NCI-H1105 treated with DMSO at 0.1 percent for 48 hours (cell line): ENCODE measurements at regions not wholly inside any gene's neighbourhood (a gene's known extent, or its start where the extent isn't known, plus 50 kb on each side); places are given as distances from the start of the nearest gene placed in this dataset.

ENCODE experiments used
- DNase-seq: peaks from one replicate; lab custom pipeline; 2025; lab: John Stamatoyannopoulos, UW

GRCh38 chr9:78502566-78502965 lies 205.6 kb downstream of the PSAT1 start:
- DNase-seq, result no peak

GRCh38 chr9:78505546-78505945 lies 208.6 kb downstream of the PSAT1 start:
- DNase-seq, result no peak

- DNase-seq, result no peak
Measured at GRCh38 chr9:78507037-78507436, 210.1 kb downstream of the PSAT1 start.

GRCh38 chr9:78510035-78510434 lies 213.1 kb downstream of the PSAT1 start:
- DNase-seq, result no peak

GRCh38 chr9:78515108-78515507 lies 218.2 kb downstream of the PSAT1 start:
- DNase-seq, result no peak

DNA sequence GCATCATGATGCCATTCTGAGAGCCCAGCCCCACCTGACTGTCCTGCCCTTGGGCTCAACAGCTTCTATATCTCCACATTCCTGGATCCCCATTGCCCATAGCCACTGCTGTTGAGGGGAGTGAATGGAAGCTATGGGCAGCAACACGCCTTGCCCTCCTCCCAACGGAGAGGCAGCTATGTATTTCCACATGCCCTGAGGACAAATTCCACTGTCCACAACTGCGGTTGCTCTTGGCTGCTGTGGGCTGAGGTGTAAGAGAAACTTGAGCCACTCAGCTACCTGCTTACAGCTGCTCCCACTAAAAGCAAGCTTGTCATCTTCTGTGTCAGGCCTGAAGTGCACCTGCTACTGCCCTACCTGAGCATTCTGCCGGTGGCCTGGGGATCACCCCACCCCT lies 222.9 kb downstream of the PSAT1 start:
- DNase-seq, result no peak

DNA sequence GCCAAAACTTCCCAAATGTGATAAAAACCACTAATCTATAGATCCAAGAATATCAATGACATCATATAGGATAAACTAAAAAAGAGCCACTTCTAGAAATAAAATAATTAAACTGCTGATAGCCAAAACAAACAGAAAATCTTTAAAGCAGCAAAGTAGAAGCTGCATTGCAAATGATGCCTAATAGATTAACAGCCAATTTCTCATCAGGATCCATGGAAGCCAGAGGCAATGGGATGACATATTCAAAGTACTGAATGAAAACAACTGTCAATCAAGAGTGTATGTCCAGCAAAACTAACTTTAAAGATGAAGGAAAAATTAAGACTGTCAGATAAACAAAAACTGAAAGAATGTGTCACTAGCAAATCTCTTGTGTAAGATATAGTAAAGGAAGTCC lies 224.8 kb downstream of the PSAT1 start:
- no peak for DNase-seq

DNA sequence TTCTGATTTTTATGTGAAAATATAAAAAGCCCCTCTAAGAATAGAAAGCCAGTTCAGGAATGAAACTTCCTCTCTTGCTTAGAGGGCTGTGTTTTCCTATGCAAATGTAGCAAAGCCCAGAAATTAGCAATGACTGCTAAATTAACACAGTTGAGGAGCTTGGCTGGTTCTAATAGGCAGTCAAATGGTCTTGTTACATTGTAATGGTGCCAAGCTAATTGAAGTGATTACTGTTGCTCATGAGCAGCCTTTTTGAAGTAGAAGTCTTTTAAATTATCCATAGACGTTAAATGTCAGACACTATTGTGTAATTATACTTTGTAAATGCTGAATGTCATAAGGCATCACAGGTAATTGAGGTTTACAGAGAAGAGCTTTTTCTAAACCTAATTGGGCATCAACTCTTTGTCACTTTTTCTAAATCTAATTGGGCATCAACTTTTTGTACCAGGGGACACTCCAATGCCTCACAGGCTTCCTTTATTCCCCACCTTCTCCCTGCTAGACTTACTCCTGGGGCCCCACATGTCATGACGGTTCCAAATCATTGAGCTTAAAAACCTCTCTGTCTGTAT lies 229.1 kb downstream of the PSAT1 start:
- DNase-seq, result peak; percentile 76

DNA sequence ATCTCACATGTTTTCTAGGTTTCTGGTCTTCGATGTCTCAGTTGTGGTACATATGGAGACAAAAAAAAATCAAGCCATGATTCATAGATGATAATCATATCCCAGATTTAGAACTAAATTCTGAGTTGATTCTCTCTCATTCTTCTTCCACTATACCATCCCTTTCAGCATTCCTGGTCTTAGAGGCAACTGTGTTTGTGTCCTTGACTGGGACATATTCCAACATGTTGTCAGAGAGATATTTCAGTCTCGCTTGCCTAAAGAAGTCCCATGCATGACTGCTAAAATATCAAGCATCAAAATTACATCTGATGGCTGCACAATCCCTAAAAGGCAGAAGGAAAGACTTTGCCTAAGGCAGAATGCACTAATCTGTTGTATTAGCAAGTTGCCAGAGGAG lies 236.6 kb downstream of the PSAT1 start:
- no peak for DNase-seq

- DNase-seq, result no peak
Measured at GRCh38 chr9:78539188-78539587, 242.3 kb downstream of the PSAT1 start.

DNA sequence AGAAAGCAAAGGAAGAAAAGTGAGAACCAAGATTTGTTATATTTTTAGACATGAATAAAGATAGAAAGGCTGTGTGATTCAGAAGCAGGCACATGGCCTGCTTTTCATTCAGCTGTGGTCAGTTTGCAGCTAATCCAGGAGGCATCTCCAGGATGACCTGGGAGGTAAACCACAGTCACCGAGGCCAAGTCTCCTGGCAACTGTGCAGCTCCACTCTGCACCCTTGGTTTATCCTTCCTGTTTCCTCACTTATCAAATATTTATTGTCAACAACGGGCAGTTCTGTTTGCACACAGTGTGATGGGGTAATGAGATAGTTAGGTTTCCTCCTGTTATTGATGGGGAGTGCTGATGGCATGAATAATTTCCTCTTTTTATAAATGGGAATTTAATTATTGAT lies 243.0 kb downstream of the PSAT1 start:
- no peak for DNase-seq

- DNase-seq, result no peak
Measured at GRCh38 chr9:78541868-78542443, 245.0 kb downstream of the PSAT1 start.

GRCh38 chr9:78542491-78543181 lies 245.7 kb downstream of the PSAT1 start:
- no peak for DNase-seq

DNA sequence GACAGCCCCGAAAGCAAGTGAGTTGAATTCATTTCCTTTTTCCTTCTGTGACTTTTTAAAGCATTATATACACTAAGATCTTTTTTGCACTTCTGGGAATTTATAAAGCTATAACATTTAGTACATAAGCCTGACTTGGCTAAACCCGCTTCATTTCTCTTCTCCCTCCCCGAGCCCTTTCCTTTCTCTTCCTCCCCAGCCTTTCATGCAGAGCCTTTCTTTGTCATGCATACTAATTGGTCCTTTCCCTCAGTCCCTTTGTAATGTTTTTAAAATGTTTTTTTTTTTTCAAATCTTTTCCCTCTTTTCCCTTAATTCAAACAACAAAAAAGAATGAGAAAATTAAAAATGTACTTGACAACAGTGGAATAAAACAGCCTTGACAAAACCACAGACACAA lies 246.4 kb downstream of the PSAT1 start:
- DNase-seq, result no peak

- DNase-seq, result no peak
Measured at GRCh38 chr9:78544230-78544629, 247.3 kb downstream of the PSAT1 start.

GRCh38 chr9:78547831-78548230 lies 250.9 kb downstream of the PSAT1 start:
- no peak for DNase-seq

DNA sequence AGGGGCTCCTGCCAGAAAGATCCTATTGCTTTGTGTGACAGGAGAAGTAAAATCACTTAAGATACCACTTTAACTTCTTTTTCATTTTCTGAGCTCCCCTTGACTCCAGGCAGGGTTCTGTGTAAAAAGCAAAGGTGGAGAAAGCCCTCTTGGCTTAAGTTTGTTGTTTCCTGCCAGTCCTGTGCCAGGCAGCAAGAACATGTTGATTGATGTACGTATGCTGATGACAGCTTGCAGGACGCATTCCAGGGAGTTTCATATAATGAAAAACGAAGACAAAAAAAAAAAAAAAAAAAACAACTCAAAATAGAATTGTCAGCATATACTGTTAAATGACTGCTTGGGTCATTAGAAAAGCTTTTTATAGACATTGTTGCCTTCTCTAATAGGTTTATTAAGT lies 251.7 kb downstream of the PSAT1 start:
- DNase-seq, result no peak

DNA sequence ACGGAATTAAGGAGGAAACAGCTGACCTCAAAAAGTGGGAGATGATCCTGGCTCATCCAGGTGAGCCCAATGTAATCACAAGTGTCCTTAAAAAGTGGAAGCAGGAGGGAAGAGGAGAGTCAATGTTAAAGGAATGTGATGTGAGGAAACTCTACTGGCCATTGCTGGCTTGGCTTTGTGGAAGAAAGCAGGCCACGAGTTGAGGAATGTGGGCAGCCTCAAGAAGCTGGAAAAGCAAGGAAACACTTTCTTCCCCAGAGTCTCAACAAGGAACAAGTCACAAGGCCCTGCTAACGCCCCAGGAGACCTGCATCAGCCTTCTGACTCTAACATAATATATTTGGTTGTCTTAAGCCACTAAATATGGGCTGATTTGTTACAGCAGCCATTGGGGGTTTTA lies 252.8 kb downstream of the PSAT1 start:
- DNase-seq, result no peak

DNA sequence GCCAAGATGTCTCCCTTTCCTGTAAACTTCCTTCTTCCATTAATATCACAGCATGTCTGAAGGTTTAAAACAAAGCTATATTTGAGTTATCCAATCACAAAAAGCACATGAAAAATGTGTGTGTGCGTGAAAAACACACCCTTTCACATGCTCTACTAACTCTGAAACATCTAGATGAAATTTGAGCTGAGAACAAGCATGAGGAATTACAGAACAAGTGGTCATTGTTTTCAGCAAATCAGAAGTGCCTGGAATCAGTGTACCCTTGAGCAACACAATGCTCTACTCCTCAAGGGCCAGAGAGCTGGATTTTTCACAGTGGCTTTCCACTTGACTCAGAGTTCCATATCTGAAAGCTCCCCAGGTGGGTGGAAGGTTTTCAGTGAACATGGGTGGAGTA lies 255.9 kb downstream of the PSAT1 start:
- no peak for DNase-seq

DNA sequence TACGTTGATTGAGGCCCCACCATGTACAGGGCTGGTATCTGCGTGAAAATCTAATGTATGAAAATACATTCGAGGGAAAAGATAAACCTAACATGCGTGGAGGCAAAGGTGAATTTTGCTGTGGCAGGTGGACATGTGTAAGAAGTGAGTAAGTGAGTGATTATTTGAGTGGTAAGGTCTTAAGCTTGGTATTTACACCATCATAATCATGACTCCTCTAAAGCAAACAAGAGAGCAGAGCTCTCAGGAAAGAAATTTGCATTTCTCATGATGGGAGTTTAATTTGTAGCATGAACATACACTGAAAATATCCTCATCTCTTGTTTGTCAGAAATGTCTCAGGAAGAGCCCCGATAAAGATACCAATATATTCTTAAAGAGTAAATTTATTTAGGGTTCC lies 260.6 kb downstream of the PSAT1 start:
- DNase-seq, result no peak

DNA sequence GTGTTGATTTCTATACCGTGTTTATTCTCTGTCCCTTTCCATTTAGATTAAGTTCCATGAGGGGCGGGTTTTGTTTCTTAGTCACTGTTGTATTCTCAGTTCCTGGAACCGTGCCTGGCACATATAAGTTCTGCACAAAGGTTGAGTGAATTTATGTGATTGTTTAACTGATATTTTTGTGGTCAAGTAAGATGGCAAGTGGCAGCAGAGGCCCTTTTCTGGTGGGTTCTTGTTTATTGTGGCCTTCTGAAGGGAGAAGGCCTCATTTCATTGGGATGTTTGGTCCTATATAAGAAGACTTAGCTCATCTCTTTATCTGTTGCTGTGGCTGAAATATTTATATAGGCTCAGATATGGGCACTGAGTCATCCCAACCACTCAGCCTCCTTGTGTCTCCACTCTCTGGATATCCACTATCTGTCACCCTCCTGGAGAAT lies 262.5 kb downstream of the PSAT1 start:
- DNase-seq, result no peak

- DNase-seq, result no peak
Measured at GRCh38 chr9:78562021-78562420, 265.1 kb downstream of the PSAT1 start.

GRCh38 chr9:78563269-78563668 lies 266.3 kb downstream of the PSAT1 start:
- DNase-seq, result no peak

GRCh38 chr9:78565481-78565880 lies 268.6 kb downstream of the PSAT1 start:
- DNase-seq, result no peak
